Kidney glomerular epithelial cell (primary cell): ENCODE measurements at regions not wholly inside any gene's neighbourhood (a gene's known extent, or its start where the extent isn't known, plus 50 kb on each side); places are given as distances from the start of the nearest gene placed in this dataset.
"Not testable (repeated sequence)": the region's sequence is repeated elsewhere in the genome, so short reads cannot be mapped to it uniquely, and the experiment has no call there.

Source experiments
- DNase-seq: peaks from one replicate; lab custom pipeline; 2025; lab: John Stamatoyannopoulos, UW

- no peak for DNase-seq
These were observed 943.7 kb downstream of the METTL15 start for GRCh38 chr11:29051935-29052334.

- not testable (repeated sequence) for DNase-seq
These were observed 942.8 kb downstream of the METTL15 start for GRCh38 chr11:29050962-29051361.

- no peak for DNase-seq
These were observed 932.3 kb downstream of the METTL15 start for GRCh38 chr11:29040489-29040888.

GRCh38 chr11:29032384-29033149, 924.4 kb downstream of the METTL15 start:
- DNase-seq, result no peak

- DNase-seq, result no peak
These were observed 921.3 kb downstream of the METTL15 start for GRCh38 chr11:29029452-29029851.

- no peak for DNase-seq
These were observed 919.2 kb downstream of the METTL15 start for GRCh38 chr11:29027436-29027835.

- no peak for DNase-seq
These were observed 918.1 kb downstream of the METTL15 start for GRCh38 chr11:29026286-29026685.

GRCh38 chr11:29025001-29025400, 916.8 kb downstream of the METTL15 start:
- DNase-seq, result no peak

GRCh38 chr11:29024386-29024785, 916.2 kb downstream of the METTL15 start:
- no peak for DNase-seq

- no peak for DNase-seq
These were observed 915.6 kb downstream of the METTL15 start for GRCh38 chr11:29023761-29024160.

- DNase-seq, result no peak
These were observed 914.5 kb downstream of the METTL15 start for GRCh38 chr11:29022676-29023075.

GRCh38 chr11:29019960-29020683, 911.9 kb downstream of the METTL15 start:
- DNase-seq, result no peak

GRCh38 chr11:29018631-29019030, 910.4 kb downstream of the METTL15 start:
- DNase-seq, result peak; percentile 86

- no peak for DNase-seq
These were observed 909.8 kb downstream of the METTL15 start for GRCh38 chr11:29017941-29018340.

- DNase-seq, result no peak
These were observed 904.3 kb downstream of the METTL15 start for GRCh38 chr11:29012507-29012906.

GRCh38 chr11:29009426-29009825, 901.2 kb downstream of the METTL15 start:
- no peak for DNase-seq

- no peak for DNase-seq
These were observed 900.3 kb downstream of the METTL15 start for GRCh38 chr11:29008481-29008880.

GRCh38 chr11:29006668-29007067, 898.5 kb downstream of the METTL15 start:
- DNase-seq, result no peak

- DNase-seq, result no peak
These were observed 897.3 kb downstream of the METTL15 start for GRCh38 chr11:29005401-29005980.

GRCh38 chr11:29002816-29003215, 894.6 kb downstream of the METTL15 start:
- no peak for DNase-seq

- no peak for DNase-seq
These were observed 891.4 kb downstream of the METTL15 start for GRCh38 chr11:28999620-29000019.

GRCh38 chr11:28992996-28993395, 884.8 kb downstream of the METTL15 start:
- no peak for DNase-seq

GRCh38 chr11:28984231-28984630, 876.0 kb downstream of the METTL15 start:
- no peak for DNase-seq
